ENCODE measurements at regions not wholly inside any gene's neighbourhood (a gene's known extent, or its start where the extent isn't known, plus 50 kb on each side); places are given as distances from the start of the nearest gene placed in this dataset.

DNA sequence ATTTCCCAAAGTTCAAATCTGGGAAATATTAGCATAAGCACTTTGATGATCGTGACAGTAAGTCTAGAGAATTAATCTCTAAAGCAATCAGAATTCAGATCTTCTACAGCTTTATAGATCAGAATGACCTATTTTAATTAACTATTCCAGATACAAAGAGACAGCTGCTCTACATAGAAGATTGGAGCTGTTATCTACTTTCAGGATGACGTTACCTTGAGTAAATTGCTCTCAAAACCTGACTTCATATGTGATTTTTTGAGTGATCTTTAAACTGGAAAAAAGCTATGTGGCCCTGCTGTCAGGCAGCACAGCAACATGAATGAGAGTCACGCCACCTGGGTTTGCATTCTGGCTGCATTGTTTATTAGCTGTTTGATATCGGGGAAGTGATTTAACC is 259.9 kb upstream of the CDH6 start:
- no peaks in the 10 kb centered on the region for H4K20me1 ChIP-seq (replicated peaks in 1 of 2; ENCODE audit: control insufficient read depth in 1 of 2, insufficient read depth in 2 of 2, low read length in 2 of 2)
- H2BK120ac ChIP-seq (replicated peaks; ENCODE audit: low read depth, low read length), result no peak overlapping the region
- H2BK15ac ChIP-seq (ENCODE audit: low read length), result no peak overlapping the region
- H3K9me3 ChIP-seq (ENCODE audit: insufficient read depth in 2 of 2, low read depth in 1 of 2, low read length in 1 of 2), result no peaks in the 10 kb centered on the region
- no peak overlapping the region for H4K5ac ChIP-seq (ENCODE audit: insufficient read length, low read depth, low read length)
- peaks cover 0 to 5% (median 2%) of the 10 kb centered on the region in 4 experiments; a peak in 2 of 7 replicates for H3K4me1 ChIP-seq (replicated peaks in 1 of 4; ENCODE audit: control insufficient read depth in 3 of 4, insufficient read depth in 4 of 4, low read length in 3 of 4)
- H2BK20ac ChIP-seq (ENCODE audit: low read length), result no peak overlapping the region
- H3K23ac ChIP-seq (ENCODE audit: insufficient read length), result no peak overlapping the region
- H4K91ac ChIP-seq (replicated peaks; ENCODE audit: insufficient read length, low read length), result no peak overlapping the region
- H3K27me3 ChIP-seq (replicated peaks in 1 of 4; ENCODE audit: control insufficient read depth in 3 of 4, extremely low read depth in 1 of 4, insufficient read depth in 3 of 4, low read length in 3 of 4), result no peaks in the 10 kb centered on the region
- H3K27ac ChIP-seq (ENCODE audit: low read depth, low read length), result no peak overlapping the region
- no peaks in the 10 kb centered on the region for H3K79me2 ChIP-seq (ENCODE audit: control insufficient read depth in 1 of 2, insufficient read depth in 2 of 2, low read length in 2 of 2)
- H2AFZ ChIP-seq (ENCODE audit: low read length), result no peak overlapping the region
- no peaks in the 10 kb centered on the region for H3K79me1 ChIP-seq (ENCODE audit: low read depth, low read length)
- H3K23me2 ChIP-seq (ENCODE audit: low read depth, low read length), result no peaks in the 10 kb centered on the region
- ChIA-PET POLR2A (ENCODE audit: partially characterized antibody) (no interaction called here), CTCF (ENCODE audit: partially characterized antibody) (interaction anchor here (1.0 kb wide), 1 partner anchor 299 kb away, joined by 3 read pairs; no protein-coding TSS in a partner anchor)
- no peak overlapping the region for H2AK5ac ChIP-seq (ENCODE audit: low read depth, low read length)
- H3K4ac ChIP-seq (replicated peaks; ENCODE audit: insufficient read length, low read depth, low read length), result no peak overlapping the region
- WGBS, 2 experiments (ENCODE audit: extremely low coverage in 1 of 2, insufficient coverage in 1 of 2, insufficient read length in 1 of 2, insufficient replicate concordance in 2 of 2, low coverage in 1 of 2, low lambda C conversion rate in 2 of 2, missing lambda C conversion rate in 1 of 2), result 92% methylated on average over 4 of the region's 4 CpGs; no CpG with 5 or more reads in 1 of the 2 experiments
- no peak overlapping the region for H3K4me2 ChIP-seq (ENCODE audit: insufficient read depth in 1 of 2, low read depth in 2 of 2, low read length in 2 of 2)
- H3K56ac ChIP-seq (replicated peaks; ENCODE audit: insufficient read length, low read depth, low read length), result no peak overlapping the region
- no peak overlapping the region for H3K9ac ChIP-seq (replicated peaks in 1 of 4; ENCODE audit: extremely low read depth in 1 of 4, low read depth in 3 of 4, low read length in 3 of 4)
- H3K4me3 ChIP-seq (ENCODE audit: extremely low read depth in 1 of 4, insufficient read depth in 2 of 4, low read depth in 3 of 4, low read length in 4 of 4), result no peak overlapping the region
- FAIRE-seq (no peak), DNase-seq (ENCODE audit: low read depth in 1 of 2, low spot score in 2 of 2) (no peak)
- no peak overlapping the region for H2BK5ac ChIP-seq (ENCODE audit: low read depth, low read length)
- H3K14ac ChIP-seq (ENCODE audit: insufficient read length), result no peak overlapping the region
- H2BK12ac ChIP-seq (ENCODE audit: low read depth, low read length), result no peak overlapping the region
- H3K18ac ChIP-seq (ENCODE audit: extremely low read depth, low read length), result no peak overlapping the region
- no peak for TF ChIP-seq POU5F1 (IDR thresholded peaks at IDR 0.05; ENCODE audit: low read depth, low read length)
- H4K8ac ChIP-seq (ENCODE audit: extremely low read depth, insufficient read depth, low read length), result no peak overlapping the region
- no peaks in the 10 kb centered on the region for H3K36me3 ChIP-seq (ENCODE audit: control insufficient read depth in 2 of 4, insufficient read depth in 4 of 4, low read length in 3 of 4)

Measured in H1 (cell line).